GM23338 (cell line): ENCODE measurements at regions not wholly inside any gene's neighbourhood (a gene's known extent, or its start where the extent isn't known, plus 50 kb on each side); places are given as distances from the start of the nearest gene placed in this dataset.
"Not testable (repeated sequence)": the region's sequence is repeated elsewhere in the genome, so short reads cannot be mapped to it uniquely, and the experiment has no call there.

Source experiments
- ATAC-seq: fragments of 200-7000 bp; cut with Tn5 transposase; 3 replicates; pipeline ENCODE4 v1.9.1; 2020
- DNase-seq: peaks from one replicate; pipeline ENCODE4 v3.0.0-alpha.2; 2015; ENCODE audit warnings: low spot score
- H2AFZ ChIP-seq: fragments of 200-600 bp; sonication (generic); 2 replicates; pipeline ENCODE4 v1.8.0; 2016; ENCODE audit warnings: antibody characterized with exemption, mild to moderate bottlenecking, moderate library complexity
- H3F3A ChIP-seq: fragments of 200-600 bp; sonication (generic); replicated peaks from 2 replicates; pipeline ENCODE4 v1.8.0; 2017; ENCODE audit warnings: antibody characterized with exemption, mixed run types, low read depth
- H3K27ac ChIP-seq: fragments of 200-600 bp; sonication (generic); 2 replicates; pipeline ENCODE4 v1.6.1; 2016; ENCODE audit warnings: low read depth
- H3K27me3 ChIP-seq: fragments of 200-600 bp; sonication (generic); 2 replicates; pipeline ENCODE4 v1.8.0; 2016; ENCODE audit warnings: mild to moderate bottlenecking, mixed run types, moderate library complexity; ENCODE audit not compliant: insufficient read depth
- H3K36me3 ChIP-seq: fragments of 200-600 bp; sonication (generic); 2 replicates; pipeline ENCODE4 v1.8.0; 2016; ENCODE audit warnings: mild to moderate bottlenecking; ENCODE audit not compliant: insufficient read depth
- H3K4me1 ChIP-seq: fragments of 200-600 bp; sonication (generic); 2 replicates; pipeline ENCODE4 v1.8.0; 2016; ENCODE audit warnings: mild to moderate bottlenecking, moderate library complexity; ENCODE audit not compliant: insufficient read depth
- H3K4me2 ChIP-seq: fragments of 200-600 bp; sonication (generic); 2 replicates; pipeline ENCODE4 v1.7.1; 2017; ENCODE audit warnings: mixed run types
- H3K4me3 ChIP-seq: fragments of 200-600 bp; sonication (generic); 2 replicates; pipeline ENCODE4 v1.6.1; 2016; ENCODE audit warnings: mixed run types
- H3K79me2 ChIP-seq: fragments of 200-600 bp; sonication (generic); replicated peaks from 2 replicates; pipeline ENCODE4 v1.8.0; 2017; ENCODE audit warnings: mild to moderate bottlenecking; ENCODE audit not compliant: insufficient read depth
- H3K9me2 ChIP-seq: fragments of 200-600 bp; sonication (generic); 2 replicates; pipeline ENCODE4 v1.8.0; 2017; ENCODE audit not compliant: insufficient read depth
- H4K20me1 ChIP-seq: fragments of 200-600 bp; sonication (generic); replicated peaks from 2 replicates; pipeline ENCODE4 v1.8.0; 2017; ENCODE audit warnings: mild to moderate bottlenecking; ENCODE audit not compliant: insufficient read depth
- H3K27ac Mint-ChIP-seq: 2 replicates; pipeline ENCODE4 v1.8.0; 2020; ENCODE audit warnings: inconsistent platforms, mild to moderate bottlenecking, moderate library complexity, mixed read lengths
- H3K27me3 Mint-ChIP-seq: 3 replicates; pipeline ENCODE4 v1.8.0; 2022; ENCODE audit warnings: low read depth, mild to moderate bottlenecking, moderate library complexity, mixed read lengths, inconsistent platforms; ENCODE audit not compliant: insufficient read depth, poor library complexity
- H3K36me3 Mint-ChIP-seq: 3 replicates; pipeline ENCODE4 v1.8.0; 2021; ENCODE audit warnings: low read depth, mild to moderate bottlenecking, inconsistent platforms, moderate library complexity, mixed read lengths
- H3K4me1 Mint-ChIP-seq: 3 replicates; pipeline ENCODE4 v1.8.0; 2020; ENCODE audit warnings: mild to moderate bottlenecking, inconsistent platforms, mixed read lengths
- H3K4me3 Mint-ChIP-seq: 3 replicates; pipeline ENCODE4 v1.8.0; 2021; ENCODE audit warnings: moderate library complexity, mild to moderate bottlenecking, inconsistent platforms, mixed read lengths
- H3K9me3 Mint-ChIP-seq: 3 replicates; pipeline ENCODE4 v1.8.0; 2020; ENCODE audit warnings: moderate library complexity, mild to moderate bottlenecking, inconsistent platforms, mixed read lengths
- CREB1 ChIP-seq: fragments of 250-450 bp; sonication (Bioruptor Pico); IDR thresholded peaks from 2 replicates; pipeline ENCODE4 v1.5.0; 2020; ENCODE audit warnings: low read depth, mild to moderate bottlenecking, moderate library complexity
- JUNB ChIP-seq: IDR thresholded peaks from one replicate; pipeline ENCODE4 v1.6.1; 2016; ENCODE audit warnings: antibody characterized with exemption; ENCODE audit not compliant: unreplicated experiment
- NANOG ChIP-seq: IDR thresholded peaks from 2 replicates; pipeline ENCODE4 v1.6.1; 2016; ENCODE audit warnings: antibody characterized with exemption, borderline replicate concordance
- REST ChIP-seq: IDR thresholded peaks from one replicate; pipeline ENCODE4 v1.6.1; 2018; ENCODE audit warnings: antibody characterized with exemption; ENCODE audit not compliant: unreplicated experiment
- STAT1 ChIP-seq: IDR thresholded peaks from one replicate; pipeline ENCODE4 v1.6.1; 2016; ENCODE audit warnings: antibody characterized with exemption; ENCODE audit not compliant: unreplicated experiment
- ZNF114 ChIP-seq: fragments of 250-450 bp; sonication (Bioruptor Pico); IDR thresholded peaks from 2 replicates; pipeline ENCODE4 v1.5.0; 2020; ENCODE audit warnings: mild to moderate bottlenecking, moderate library complexity
- ZNF331 ChIP-seq: fragments of 250-450 bp; sonication (Bioruptor Pico); IDR thresholded peaks from 2 replicates; pipeline ENCODE4 v1.5.0; 2020; ENCODE audit warnings: low read depth, mild to moderate bottlenecking, moderate library complexity
- ZNF462 ChIP-seq: fragments of 250-450 bp; sonication (Bioruptor Pico); IDR thresholded peaks from 2 replicates; pipeline ENCODE4 v1.5.0; 2020; ENCODE audit warnings: mild to moderate bottlenecking, moderate library complexity
- TF ChIP-seq, protein P1 (sequence below), 2 experiments: fragments of 200-600 bp in 1 of 2; sonication (generic) in 1 of 2; conservative IDR thresholded peaks; 2 replicates each; pipeline versions ENCODE4 v1.5.1 to v1.6.1; 2016 to 2017; ENCODE audit warnings: antibody characterized with exemption in 2 of 2, low read depth in 2 of 2, mild to moderate bottlenecking in 2 of 2, moderate library complexity in 1 of 2
- TF ChIP-seq, protein P2 (sequence below): IDR thresholded peaks from 2 replicates; pipeline ENCODE4 v1.6.1; 2016; ENCODE audit warnings: antibody characterized with exemption

GRCh38 chr4:68720723-68721122 is 50.3 kb upstream of the UGT2B15 start:
- H3K4me1 Mint-ChIP-seq, H3K4me3 ChIP-seq, H4K20me1 ChIP-seq, H3K27me3 ChIP-seq, H3K27ac ChIP-seq, H3K27ac Mint-ChIP-seq, H3K4me2 ChIP-seq, H2AFZ ChIP-seq, H3F3A ChIP-seq, H3K27me3 Mint-ChIP-seq, DNase-seq, ATAC-seq, H3K9me2 ChIP-seq, H3K79me2 ChIP-seq, H3K4me3 Mint-ChIP-seq, H3K36me3 ChIP-seq, H3K4me1 ChIP-seq: not testable (repeated sequence)
- H3K36me3 Mint-ChIP-seq, result peaks cover 17% of the 10 kb centered on the region; the same call in 2 of the 3 replicates
- H3K9me3 Mint-ChIP-seq, result peaks cover 21% of the 10 kb centered on the region

DNA sequence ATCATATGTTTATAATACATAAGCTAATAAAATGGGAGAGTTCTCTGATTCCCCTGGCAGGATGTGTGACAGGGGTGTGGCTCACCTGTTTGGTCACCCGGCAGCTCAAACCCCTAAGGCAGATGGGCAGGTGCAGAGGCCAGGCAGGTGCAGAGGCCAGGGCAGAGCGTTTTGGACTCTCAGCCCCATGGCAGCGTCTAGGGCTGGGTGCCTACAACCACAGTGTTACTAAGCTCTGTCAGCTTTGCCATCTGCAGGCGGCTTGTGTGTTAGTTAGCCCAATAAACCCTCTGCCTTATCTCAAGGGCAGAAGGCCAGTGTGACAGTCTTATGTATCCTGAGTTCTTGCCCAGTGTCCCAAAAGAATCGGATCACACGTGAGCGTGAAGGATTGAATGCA is 54.0 kb upstream of the UGT2B15 start:
- peaks cover 5% of the 10 kb centered on the region for H3K27me3 Mint-ChIP-seq
- Histone ChIP-seq H3K27me3 (no peaks in the 10 kb centered on the region), H3K36me3 (no peaks in the 10 kb centered on the region), H3K4me3 (no peak overlapping the region), H3K4me1 (no peaks in the 10 kb centered on the region), H3K4me2 (no peak overlapping the region), H3K27ac (no peak overlapping the region), H4K20me1 (no peaks in the 10 kb centered on the region), H2AFZ (peak overlapping the region; percentile 59; the same call in 1 of the 2 replicates), H3K9me2 (peaks cover 2% of the 10 kb centered on the region; the same call in 1 of the 2 replicates), H3F3A (no peaks in the 10 kb centered on the region), H3K79me2 (no peaks in the 10 kb centered on the region)
- H3K36me3 Mint-ChIP-seq, result peaks cover 16% of the 10 kb centered on the region; the same call in 2 of the 3 replicates
- peaks cover 20% of the 10 kb centered on the region for H3K9me3 Mint-ChIP-seq
- ATAC-seq (peak; percentile 34; the same call in 1 of the 3 replicates), DNase-seq (peak; percentile 11)
- H3K4me1 Mint-ChIP-seq, result no peaks in the 10 kb centered on the region
- H3K27ac Mint-ChIP-seq, result no peak overlapping the region
- H3K4me3 Mint-ChIP-seq, result no peak overlapping the region
- no peak for TF ChIP-seq CREB1 (CRISPR knock-in tag)
- TF ChIP-seq JUNB, result no peak
- TF ChIP-seq ZNF114 (CRISPR knock-in tag), result no peak
- TF ChIP-seq STAT1, result no peak
- no peak for TF ChIP-seq NANOG
- TF ChIP-seq ZNF331 (CRISPR knock-in tag), result no peak
- TF ChIP-seq, protein P1, sequence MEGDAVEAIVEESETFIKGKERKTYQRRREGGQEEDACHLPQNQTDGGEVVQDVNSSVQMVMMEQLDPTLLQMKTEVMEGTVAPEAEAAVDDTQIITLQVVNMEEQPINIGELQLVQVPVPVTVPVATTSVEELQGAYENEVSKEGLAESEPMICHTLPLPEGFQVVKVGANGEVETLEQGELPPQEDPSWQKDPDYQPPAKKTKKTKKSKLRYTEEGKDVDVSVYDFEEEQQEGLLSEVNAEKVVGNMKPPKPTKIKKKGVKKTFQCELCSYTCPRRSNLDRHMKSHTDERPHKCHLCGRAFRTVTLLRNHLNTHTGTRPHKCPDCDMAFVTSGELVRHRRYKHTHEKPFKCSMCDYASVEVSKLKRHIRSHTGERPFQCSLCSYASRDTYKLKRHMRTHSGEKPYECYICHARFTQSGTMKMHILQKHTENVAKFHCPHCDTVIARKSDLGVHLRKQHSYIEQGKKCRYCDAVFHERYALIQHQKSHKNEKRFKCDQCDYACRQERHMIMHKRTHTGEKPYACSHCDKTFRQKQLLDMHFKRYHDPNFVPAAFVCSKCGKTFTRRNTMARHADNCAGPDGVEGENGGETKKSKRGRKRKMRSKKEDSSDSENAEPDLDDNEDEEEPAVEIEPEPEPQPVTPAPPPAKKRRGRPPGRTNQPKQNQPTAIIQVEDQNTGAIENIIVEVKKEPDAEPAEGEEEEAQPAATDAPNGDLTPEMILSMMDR (conservative IDR thresholded peaks at IDR 0.05; ENCODE audit: low read depth in 2 of 2), result no peak
- TF ChIP-seq, protein P2, sequence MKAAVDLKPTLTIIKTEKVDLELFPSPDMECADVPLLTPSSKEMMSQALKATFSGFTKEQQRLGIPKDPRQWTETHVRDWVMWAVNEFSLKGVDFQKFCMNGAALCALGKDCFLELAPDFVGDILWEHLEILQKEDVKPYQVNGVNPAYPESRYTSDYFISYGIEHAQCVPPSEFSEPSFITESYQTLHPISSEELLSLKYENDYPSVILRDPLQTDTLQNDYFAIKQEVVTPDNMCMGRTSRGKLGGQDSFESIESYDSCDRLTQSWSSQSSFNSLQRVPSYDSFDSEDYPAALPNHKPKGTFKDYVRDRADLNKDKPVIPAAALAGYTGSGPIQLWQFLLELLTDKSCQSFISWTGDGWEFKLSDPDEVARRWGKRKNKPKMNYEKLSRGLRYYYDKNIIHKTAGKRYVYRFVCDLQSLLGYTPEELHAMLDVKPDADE, result no peak
- TF ChIP-seq ZNF462 (CRISPR knock-in tag), result no peak
- no peak for TF ChIP-seq REST
